ENCODE measurements at regions not wholly inside any gene's neighbourhood (a gene's known extent, or its start where the extent isn't known, plus 50 kb on each side); places are given as distances from the start of the nearest gene placed in this dataset.

GRCh38 chr2:180324182-180324581 lies 317.1 kb upstream of the CWC22 start:
- no peak overlapping the region for H2AFZ ChIP-seq (ENCODE audit: low read depth, low read length)
- H3K9me2 ChIP-seq (ENCODE audit: insufficient read depth, low read length): no peaks in the 10 kb centered on the region
- H3K9ac ChIP-seq (ENCODE audit: low read length): no peak overlapping the region
- TF ChIP-seq REST (IDR thresholded peaks at IDR 0.05; ENCODE audit: borderline replicate concordance): no peak
- TF ChIP-seq TAF1 (IDR thresholded peaks at IDR 0.05; ENCODE audit: low read depth): no peak
- no peak for TF ChIP-seq POLR2AphosphoS5 (IDR thresholded peaks at IDR 0.05)
- TF ChIP-seq MXI1 (conservative IDR thresholded peaks at IDR 0.05; ENCODE audit: poor library complexity, severe bottlenecking): no peak
- no peak for TF ChIP-seq SMC3 (conservative IDR thresholded peaks at IDR 0.05; ENCODE audit: poor library complexity)
- no peak for TF ChIP-seq EP300 (conservative IDR thresholded peaks at IDR 0.05; ENCODE audit: poor library complexity, severe bottlenecking)
- no peak for TF ChIP-seq RAD21 (conservative IDR thresholded peaks at IDR 0.05)
- no peak for TF ChIP-seq CTCF (IDR thresholded peaks at IDR 0.05; ENCODE audit: poor library complexity, severe bottlenecking)
- no peak for TF ChIP-seq EZH2 (IDR thresholded peaks at IDR 0.05; ENCODE audit: borderline replicate concordance, insufficient read depth, low read length, poor library complexity, severe bottlenecking)
- H3F3A ChIP-seq (ENCODE audit: insufficient read depth, low read length, poor library complexity, severe bottlenecking): no peaks in the 10 kb centered on the region
- H3K4me2 ChIP-seq (ENCODE audit: low read length): no peak overlapping the region
- no peaks in the 10 kb centered on the region for H3K27me3 ChIP-seq (ENCODE audit: insufficient read depth, low read depth, low read length)
- H3K79me2 ChIP-seq (replicated peaks; ENCODE audit: insufficient read depth, low read length): no peaks in the 10 kb centered on the region
- H3K9me3 ChIP-seq (ENCODE audit: low read length): no peaks in the 10 kb centered on the region
- H3K4me3 ChIP-seq (ENCODE audit: low read length): no peak overlapping the region
- no peak overlapping the region for H3K27ac ChIP-seq (ENCODE audit: low read length)
- no peaks in the 10 kb centered on the region for H3K36me3 ChIP-seq (ENCODE audit: insufficient read depth, low read length)
- H4K20me1 ChIP-seq (ENCODE audit: insufficient read depth): no peaks in the 10 kb centered on the region

DNA sequence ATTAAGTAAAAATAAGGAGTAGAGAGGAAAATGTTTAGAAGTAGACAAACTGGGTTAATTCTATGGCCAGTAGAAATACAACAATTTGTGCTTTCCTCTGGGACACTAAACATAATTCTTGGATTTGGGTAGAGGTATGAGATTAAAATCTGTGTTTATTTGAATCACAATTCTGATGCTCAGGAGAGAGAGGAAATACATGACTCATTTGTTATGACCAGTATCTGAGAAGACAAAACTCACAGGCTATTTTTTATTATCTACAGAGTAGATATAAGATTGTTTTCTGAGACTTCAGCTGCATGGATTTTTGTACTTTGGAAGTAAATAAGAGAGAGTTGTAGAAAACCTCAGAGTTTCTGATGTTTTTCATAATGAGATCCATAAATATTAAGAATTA lies 315.7 kb upstream of the CWC22 start:
- H3K9me2 ChIP-seq (ENCODE audit: insufficient read depth, low read length): no peaks in the 10 kb centered on the region
- TF ChIP-seq TAF1 (IDR thresholded peaks at IDR 0.05; ENCODE audit: low read depth): no peak
- TF ChIP-seq POLR2AphosphoS5 (IDR thresholded peaks at IDR 0.05): no peak
- TF ChIP-seq REST (IDR thresholded peaks at IDR 0.05; ENCODE audit: borderline replicate concordance): no peak
- TF ChIP-seq MXI1 (conservative IDR thresholded peaks at IDR 0.05; ENCODE audit: poor library complexity, severe bottlenecking): no peak
- no peak for TF ChIP-seq CTCF (IDR thresholded peaks at IDR 0.05; ENCODE audit: poor library complexity, severe bottlenecking)
- no peak for TF ChIP-seq EZH2 (IDR thresholded peaks at IDR 0.05; ENCODE audit: borderline replicate concordance, insufficient read depth, low read length, poor library complexity, severe bottlenecking)
- TF ChIP-seq EP300 (conservative IDR thresholded peaks at IDR 0.05; ENCODE audit: poor library complexity, severe bottlenecking): no peak

More for the DNA sequence above, 315.7 kb upstream of the CWC22 start:
- Histone ChIP-seq H3K9me3 (ENCODE audit: low read length) (no peaks in the 10 kb centered on the region), H4K20me1 (ENCODE audit: insufficient read depth) (no peaks in the 10 kb centered on the region), H3K36me3 (ENCODE audit: insufficient read depth, low read length) (no peaks in the 10 kb centered on the region), H3K27me3 (ENCODE audit: insufficient read depth, low read depth, low read length) (no peaks in the 10 kb centered on the region), H3K27ac (ENCODE audit: low read length) (no peak overlapping the region), H3K4me3 (ENCODE audit: low read length) (no peak overlapping the region), H2AFZ (ENCODE audit: low read depth, low read length) (no peak overlapping the region), H3K4me2 (ENCODE audit: low read length) (no peak overlapping the region), H3F3A (ENCODE audit: insufficient read depth, low read length, poor library complexity, severe bottlenecking) (no peaks in the 10 kb centered on the region), H3K79me2 (replicated peaks; ENCODE audit: insufficient read depth, low read length) (no peaks in the 10 kb centered on the region), H3K9ac (ENCODE audit: low read length) (no peak overlapping the region)

All from neural cell (in vitro differentiated cells).